HCT116 (cell line): ENCODE measurements at regions not wholly inside any gene's neighbourhood (a gene's known extent, or its start where the extent isn't known, plus 50 kb on each side); places are given as distances from the start of the nearest gene placed in this dataset.

Experiments
- ATAC-seq: fragments of 200-7000 bp; cut with Tn5 transposase; 2 replicates; pipeline ENCODE4 v1.9.1; 2020; ENCODE audit warnings: mild to moderate bottlenecking, moderate library complexity
- BruUV-seq: library from RNA; stranded (reverse); fragments of 400-500 nt; replicated peaks from 2 replicates; lab custom pipeline; 2021; lab: Mats Ljungman, UMichigan
- CTCF ChIA-PET: fragments of 300-600 bp; sonication (Branson Sonifier 250); formaldehyde crosslinking; loops from one replicate; lab custom pipeline; 2021; ENCODE audit warnings: antibody characterized with exemption; lab: Charles Lee
- POLR2A ChIA-PET: fragments of 300-600, 350-600 bp; sonication (Branson Sonifier 250); formaldehyde crosslinking; loops from one replicate; lab custom pipeline; 2021; ENCODE audit warnings: antibody characterized with exemption; lab: Charles Lee
- RAD21 ChIA-PET, 2 experiments: fragments of 300-600 bp; sonication (Branson Sonifier 250); formaldehyde crosslinking; loops; one replicate each; lab custom pipeline; 2023; ENCODE audit warnings: low total read pairs in 2 of 2; ENCODE audit not compliant: uncharacterized antibody in 2 of 2, unreplicated experiment in 2 of 2, low non-redundant PET in 1 of 2; lab: Charles Lee
- DNase-seq: peaks from one replicate; pipeline ENCODE4 v3.0.0-alpha.2; 2010; ENCODE audit warnings: low read depth, low spot score
- H2AFZ ChIP-seq: fragments of 200-600 bp; shearing (Covaris generic), sonication (generic); 2 replicates; pipeline ENCODE4 v1.6.1; 2017; ENCODE audit warnings: low read depth, mixed run types, mixed read lengths, antibody characterized with exemption, low read length; ENCODE audit not compliant: poor library complexity, severe bottlenecking
- H3K27ac ChIP-seq: 2 replicates; pipeline ENCODE4 v1.5.1; 2012; ENCODE audit warnings: low read depth, low read length
- H3K27me3 ChIP-seq: fragments of 200-600 bp; sonication (generic); 2 replicates; pipeline ENCODE4 v1.6.1; 2016; ENCODE audit warnings: mixed run types, low read length, mixed read lengths; ENCODE audit not compliant: insufficient read depth
- H3K36me3 ChIP-seq, 2 experiments: fragments of 200-500 bp in 1 of 2; fragments of 200-600 bp in 1 of 2; sonication (Bioruptor generic) in 1 of 2; sonication (generic) in 1 of 2; 2 replicates each; pipeline versions ENCODE4 v1.5.1 to v1.6.1; 2014 to 2016; ENCODE audit warnings: low read length in 2 of 2, inconsistent platforms in 1 of 2, mixed read lengths in 1 of 2, mixed run types in 1 of 2; ENCODE audit not compliant: insufficient read depth in 2 of 2, control insufficient read depth in 1 of 2
- H3K4me1 ChIP-seq, 2 experiments: fragments of 200-600 bp in 1 of 2; sonication (generic) in 1 of 2; 2 replicates each; pipeline versions ENCODE4 v1.5.1 to v1.6.1; 2012 to 2017; ENCODE audit warnings: low read length in 2 of 2, inconsistent platforms in 1 of 2, mild to moderate bottlenecking in 1 of 2, mixed read lengths in 1 of 2, mixed run types in 1 of 2, moderate library complexity in 1 of 2; ENCODE audit not compliant: insufficient read depth in 2 of 2, control insufficient read depth in 1 of 2
- H3K4me2 ChIP-seq: fragments of 200-600 bp; sonication (generic); 2 replicates; pipeline ENCODE4 v1.6.1; 2017; ENCODE audit warnings: mixed run types, low read length, mixed read lengths
- H3K4me3 ChIP-seq, 2 experiments: fragments of 200-600 bp in 1 of 2; sonication (generic) in 1 of 2; replicated peaks in 1 of 2; 2 replicates each; pipeline ENCODE4 v1.5.1; 2011 to 2016; ENCODE audit warnings: low read length in 2 of 2, control low read depth in 1 of 2, low read depth in 1 of 2, mild to moderate bottlenecking in 1 of 2, mixed read lengths in 1 of 2, mixed run types in 1 of 2
- H3K79me2 ChIP-seq: fragments of 200-600 bp; sonication (generic); 2 replicates; pipeline ENCODE4 v1.6.1; 2017; ENCODE audit warnings: mild to moderate bottlenecking, mixed run types, low read length, moderate library complexity, mixed read lengths; ENCODE audit not compliant: insufficient read depth
- H3K9ac ChIP-seq: fragments of 200-600 bp; sonication (generic); 2 replicates; pipeline ENCODE4 v1.6.1; 2016; ENCODE audit warnings: low read length, mixed read lengths
- H3K9me2 ChIP-seq: fragments of 200-600 bp; sonication (generic), shearing (Covaris generic); 2 replicates; pipeline ENCODE4 v1.6.1; 2017; ENCODE audit warnings: mixed run types, mild to moderate bottlenecking, moderate library complexity; ENCODE audit not compliant: insufficient read depth
- H3K9me3 ChIP-seq, 2 experiments: fragments of 200-500 bp in 1 of 2; fragments of 200-600 bp in 1 of 2; sonication (Bioruptor generic) in 1 of 2; sonication (generic) in 1 of 2; 2 replicates each; pipeline ENCODE4 v1.6.1; 2014 to 2017; ENCODE audit warnings: low read length in 2 of 2, mixed read lengths in 2 of 2, inconsistent platforms in 1 of 2, low read depth in 1 of 2, mild to moderate bottlenecking in 1 of 2, mixed run types in 1 of 2, moderate library complexity in 1 of 2; ENCODE audit not compliant: control insufficient read depth in 1 of 2, insufficient read depth in 1 of 2
- H4K20me1 ChIP-seq: fragments of 200-600 bp; sonication (generic), shearing (Covaris generic); 2 replicates; pipeline ENCODE4 v1.6.1; 2017; ENCODE audit warnings: mixed run types, mild to moderate bottlenecking, moderate library complexity; ENCODE audit not compliant: insufficient read depth
- CBX3 ChIP-seq: IDR thresholded peaks from 2 replicates; pipeline ENCODE4 v1.6.1; 2012; ENCODE audit warnings: low read depth
- CEBPB ChIP-seq: IDR thresholded peaks from 2 replicates; pipeline ENCODE4 v1.6.1; 2012; ENCODE audit warnings: low read depth
- EGR1 ChIP-seq: IDR thresholded peaks from 2 replicates; pipeline ENCODE4 v1.6.1; 2012; ENCODE audit warnings: low read depth
- ELF1 ChIP-seq: IDR thresholded peaks from 2 replicates; pipeline ENCODE4 v1.6.1; 2012; ENCODE audit warnings: low read depth, borderline replicate concordance
- EZH2 ChIP-seq: fragments of 200-600 bp; sonication (generic); IDR thresholded peaks from 2 replicates; pipeline ENCODE4 v1.6.1; 2017; ENCODE audit warnings: antibody characterized with exemption, mixed run types
- EZH2phosphoT487 ChIP-seq: fragments of 200-600 bp; IDR thresholded peaks from 2 replicates; pipeline ENCODE4 v1.6.1; 2018; ENCODE audit warnings: antibody characterized with exemption, borderline replicate concordance
- FOSL1 ChIP-seq: IDR thresholded peaks from 2 replicates; pipeline ENCODE4 v1.6.1; 2012; ENCODE audit warnings: low read depth
- POLR2A ChIP-seq: IDR thresholded peaks from 2 replicates; pipeline ENCODE4 v1.7.0; 2011; ENCODE audit warnings: borderline replicate concordance; ENCODE audit not compliant: insufficient read depth, insufficient read length; ENCODE audit errors: extremely low read depth
- POLR2AphosphoS5 ChIP-seq: IDR thresholded peaks from 2 replicates; pipeline ENCODE4 v1.6.1; 2011; ENCODE audit warnings: mild to moderate bottlenecking, low read depth, low read length, moderate library complexity
- RAD21 ChIP-seq: IDR thresholded peaks from 2 replicates; pipeline ENCODE4 v1.6.1; 2012; ENCODE audit warnings: low read depth, mild to moderate bottlenecking
- SIN3A ChIP-seq: IDR thresholded peaks from 2 replicates; pipeline ENCODE4 v1.6.1; 2012; ENCODE audit warnings: low read depth
- SP1 ChIP-seq: IDR thresholded peaks from 2 replicates; pipeline ENCODE4 v1.6.1; 2012; ENCODE audit warnings: low read depth
- SRF ChIP-seq: IDR thresholded peaks from 2 replicates; pipeline ENCODE4 v1.6.1; 2012; ENCODE audit warnings: low read depth
- TCF7L2 ChIP-seq: IDR thresholded peaks from 2 replicates; pipeline ENCODE4 v1.7.0; 2011; ENCODE audit warnings: borderline replicate concordance, inconsistent platforms; ENCODE audit not compliant: insufficient read depth, insufficient read length; ENCODE audit errors: extremely low read depth
- YY1 ChIP-seq: IDR thresholded peaks from 2 replicates; pipeline ENCODE4 v1.6.1; 2011; ENCODE audit warnings: low read length, low read depth, moderate library complexity, mild to moderate bottlenecking; ENCODE audit not compliant: insufficient replicate concordance; ENCODE audit errors: extremely low read depth
- ZFX ChIP-seq: fragments of 450-650 bp; IDR thresholded peaks from 2 replicates; pipeline ENCODE4 v1.6.1; 2017
- ZNF274 ChIP-seq: fragments of 200-500 bp; sonication (Bioruptor generic); IDR thresholded peaks from 2 replicates; pipeline ENCODE4 v1.6.1; 2014; ENCODE audit warnings: mild to moderate bottlenecking, low read depth, low read length, inconsistent platforms
- intact Hi-C: fragments of 100-400 bp; cut with micrococcal nuclease; formaldehyde crosslinking; loops from 2 replicates; pipeline ENCODE4 v1.10.0; 2022
- TF ChIP-seq, protein P1 (sequence below): IDR thresholded peaks from 2 replicates; pipeline ENCODE4 v1.6.1; 2012; ENCODE audit warnings: low read depth
- TF ChIP-seq, protein P2 (sequence below): IDR thresholded peaks from 2 replicates; pipeline ENCODE4 v1.6.1; 2012
- TF ChIP-seq, protein P3 (sequence below), 3 experiments: fragments of 200-600 bp in 1 of 3; sonication (generic) in 1 of 3; IDR thresholded peaks in 2 of 3; conservative IDR thresholded peaks in 1 of 3; 2 replicates each; pipeline ENCODE4 v1.5.1; 2012 to 2017; ENCODE audit warnings: low read depth in 2 of 3, low read length in 2 of 3, antibody characterized with exemption in 1 of 3, borderline replicate concordance in 1 of 3, control low read depth in 1 of 3, mild to moderate bottlenecking in 1 of 3, mixed read lengths in 1 of 3, mixed run types in 1 of 3, moderate library complexity in 1 of 3; ENCODE audit not compliant: insufficient read depth in 1 of 3

DNA sequence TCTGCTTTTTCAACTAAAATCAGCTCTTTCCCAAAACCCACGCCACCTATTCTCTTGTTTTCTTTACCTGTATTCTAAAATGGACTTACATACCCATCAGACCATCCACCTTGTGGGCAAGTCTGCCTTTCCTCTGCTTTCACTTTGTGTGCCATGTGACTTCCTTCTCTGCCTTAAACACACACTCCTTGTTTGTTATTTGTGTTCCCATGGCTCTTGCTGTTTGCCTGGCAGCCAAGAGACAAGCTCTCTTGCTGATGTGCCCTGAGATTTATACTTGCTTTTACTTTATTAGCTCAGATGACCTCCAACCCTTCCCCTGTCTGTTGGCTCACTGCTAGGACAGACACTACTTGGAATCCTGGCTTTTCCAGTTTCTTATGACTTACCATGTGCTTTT lies 309.7 kb upstream of the LRRTM4 start:
- H3K9me3 ChIP-seq, result peaks cover 21 to 38% of the 10 kb centered on the region in 2 experiments; a peak in 3 of 4 replicates
- H3K4me1 ChIP-seq, result no peaks in the 10 kb centered on the region
- no peak overlapping the region for H3K27ac ChIP-seq
- no peaks in the 10 kb centered on the region for H3K27me3 ChIP-seq
- H2AFZ ChIP-seq, result no peak overlapping the region
- TF ChIP-seq EZH2 (no peak), ELF1 (no peak), SRF (no peak), POLR2AphosphoS5 (no peak), ZNF274 (no peak), EGR1 (no peak), CEBPB (no peak), CBX3 (no peak), SIN3A (no peak), SP1 (no peak), FOSL1 (no peak), YY1 (no peak), EZH2phosphoT487 (no peak), RAD21 (no peak), POLR2A (no peak), ZFX (no peak), TCF7L2 (no peak)
- TF ChIP-seq, protein P1, sequence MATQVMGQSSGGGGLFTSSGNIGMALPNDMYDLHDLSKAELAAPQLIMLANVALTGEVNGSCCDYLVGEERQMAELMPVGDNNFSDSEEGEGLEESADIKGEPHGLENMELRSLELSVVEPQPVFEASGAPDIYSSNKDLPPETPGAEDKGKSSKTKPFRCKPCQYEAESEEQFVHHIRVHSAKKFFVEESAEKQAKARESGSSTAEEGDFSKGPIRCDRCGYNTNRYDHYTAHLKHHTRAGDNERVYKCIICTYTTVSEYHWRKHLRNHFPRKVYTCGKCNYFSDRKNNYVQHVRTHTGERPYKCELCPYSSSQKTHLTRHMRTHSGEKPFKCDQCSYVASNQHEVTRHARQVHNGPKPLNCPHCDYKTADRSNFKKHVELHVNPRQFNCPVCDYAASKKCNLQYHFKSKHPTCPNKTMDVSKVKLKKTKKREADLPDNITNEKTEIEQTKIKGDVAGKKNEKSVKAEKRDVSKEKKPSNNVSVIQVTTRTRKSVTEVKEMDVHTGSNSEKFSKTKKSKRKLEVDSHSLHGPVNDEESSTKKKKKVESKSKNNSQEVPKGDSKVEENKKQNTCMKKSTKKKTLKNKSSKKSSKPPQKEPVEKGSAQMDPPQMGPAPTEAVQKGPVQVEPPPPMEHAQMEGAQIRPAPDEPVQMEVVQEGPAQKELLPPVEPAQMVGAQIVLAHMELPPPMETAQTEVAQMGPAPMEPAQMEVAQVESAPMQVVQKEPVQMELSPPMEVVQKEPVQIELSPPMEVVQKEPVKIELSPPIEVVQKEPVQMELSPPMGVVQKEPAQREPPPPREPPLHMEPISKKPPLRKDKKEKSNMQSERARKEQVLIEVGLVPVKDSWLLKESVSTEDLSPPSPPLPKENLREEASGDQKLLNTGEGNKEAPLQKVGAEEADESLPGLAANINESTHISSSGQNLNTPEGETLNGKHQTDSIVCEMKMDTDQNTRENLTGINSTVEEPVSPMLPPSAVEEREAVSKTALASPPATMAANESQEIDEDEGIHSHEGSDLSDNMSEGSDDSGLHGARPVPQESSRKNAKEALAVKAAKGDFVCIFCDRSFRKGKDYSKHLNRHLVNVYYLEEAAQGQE, result no peak
- TF ChIP-seq, protein P2, sequence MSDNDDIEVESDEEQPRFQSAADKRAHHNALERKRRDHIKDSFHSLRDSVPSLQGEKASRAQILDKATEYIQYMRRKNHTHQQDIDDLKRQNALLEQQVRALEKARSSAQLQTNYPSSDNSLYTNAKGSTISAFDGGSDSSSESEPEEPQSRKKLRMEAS, result no peak
- TF ChIP-seq, protein P3, sequence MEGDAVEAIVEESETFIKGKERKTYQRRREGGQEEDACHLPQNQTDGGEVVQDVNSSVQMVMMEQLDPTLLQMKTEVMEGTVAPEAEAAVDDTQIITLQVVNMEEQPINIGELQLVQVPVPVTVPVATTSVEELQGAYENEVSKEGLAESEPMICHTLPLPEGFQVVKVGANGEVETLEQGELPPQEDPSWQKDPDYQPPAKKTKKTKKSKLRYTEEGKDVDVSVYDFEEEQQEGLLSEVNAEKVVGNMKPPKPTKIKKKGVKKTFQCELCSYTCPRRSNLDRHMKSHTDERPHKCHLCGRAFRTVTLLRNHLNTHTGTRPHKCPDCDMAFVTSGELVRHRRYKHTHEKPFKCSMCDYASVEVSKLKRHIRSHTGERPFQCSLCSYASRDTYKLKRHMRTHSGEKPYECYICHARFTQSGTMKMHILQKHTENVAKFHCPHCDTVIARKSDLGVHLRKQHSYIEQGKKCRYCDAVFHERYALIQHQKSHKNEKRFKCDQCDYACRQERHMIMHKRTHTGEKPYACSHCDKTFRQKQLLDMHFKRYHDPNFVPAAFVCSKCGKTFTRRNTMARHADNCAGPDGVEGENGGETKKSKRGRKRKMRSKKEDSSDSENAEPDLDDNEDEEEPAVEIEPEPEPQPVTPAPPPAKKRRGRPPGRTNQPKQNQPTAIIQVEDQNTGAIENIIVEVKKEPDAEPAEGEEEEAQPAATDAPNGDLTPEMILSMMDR (IDR thresholded peaks at IDR 0.05 in 2 of 3, conservative IDR thresholded peaks at IDR 0.05 in 1 of 3; ENCODE audit: borderline replicate concordance in 1 of 3, insufficient read depth in 1 of 3, low read depth in 2 of 3, low read length in 2 of 3), result no peak
- TF ChIP-seq, all 23 proteins: peak for 0
- Histone ChIP-seq H3K9me2 (no peaks in the 10 kb centered on the region), H3K4me3 (no peak overlapping the region), H3K79me2 (no peaks in the 10 kb centered on the region), H4K20me1 (no peaks in the 10 kb centered on the region), H3K9ac (no peak overlapping the region), H3K4me2 (no peak overlapping the region), H3K36me3 (no peaks in the 10 kb centered on the region)
- BruUV-seq, result no TSS peak
- POLR2A ChIA-PET, result no interaction called here
- RAD21 ChIA-PET, result no interaction called here
- intact Hi-C loops, result no loop called here
- ATAC-seq (no peak), DNase-seq (no peak)
- CTCF ChIA-PET, result no interaction called here
